ENCODE measurements at regions not wholly inside any gene's neighbourhood (a gene's known extent, or its start where the extent isn't known, plus 50 kb on each side); places are given as distances from the start of the nearest gene placed in this dataset.

GRCh38 chr4:162640152-162640551, 476.4 kb upstream of the FSTL5 start:
- DNase-seq (ENCODE audit: low spot score): no peak

- no peak for DNase-seq (ENCODE audit: low spot score)
Measured at GRCh38 chr4:162634390-162634789, 470.6 kb upstream of the FSTL5 start.

- no peak for DNase-seq (ENCODE audit: low spot score)
Measured at GRCh38 chr4:162622664-162623063, 458.9 kb upstream of the FSTL5 start.

GRCh38 chr4:162610116-162610515, 446.3 kb upstream of the FSTL5 start:
- no peak for DNase-seq (ENCODE audit: low spot score)

GRCh38 chr4:162586266-162586665, 422.5 kb upstream of the FSTL5 start:
- no peak for DNase-seq (ENCODE audit: low spot score)

GRCh38 chr4:162582180-162582579, 418.4 kb upstream of the FSTL5 start:
- no peak for DNase-seq (ENCODE audit: low spot score)

GRCh38 chr4:162565730-162566129, 401.9 kb upstream of the FSTL5 start:
- DNase-seq (ENCODE audit: low spot score): no peak

GRCh38 chr4:162560073-162560472, 396.3 kb upstream of the FSTL5 start:
- no peak for DNase-seq (ENCODE audit: low spot score)

DNA sequence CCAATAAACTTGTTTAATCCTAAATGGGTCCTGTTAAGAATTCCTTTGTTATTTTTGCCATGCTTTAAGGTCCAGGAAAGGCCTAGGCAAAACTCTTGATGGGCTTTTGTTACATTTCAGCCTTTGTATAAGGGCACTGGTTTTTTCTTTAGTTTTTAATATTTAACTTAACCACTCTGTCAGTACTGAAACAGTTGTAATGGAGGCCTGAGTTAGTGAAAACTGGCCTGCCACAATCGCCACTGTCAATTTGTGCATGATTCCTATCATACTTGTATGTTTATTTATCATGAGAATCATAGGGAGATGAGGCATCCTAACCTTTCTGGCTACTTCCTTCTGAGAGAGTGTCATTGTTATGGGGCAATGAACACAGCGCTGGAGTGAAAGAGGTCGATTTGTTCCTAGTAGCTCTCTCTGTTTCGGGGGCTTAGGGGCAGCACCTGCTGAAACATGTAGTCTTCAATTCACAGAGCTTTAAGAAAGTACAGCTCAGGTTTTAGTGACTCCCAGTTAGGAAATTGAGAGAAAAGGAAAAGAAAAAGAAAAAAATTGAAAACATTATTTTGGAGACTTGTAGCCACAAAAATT, 393.8 kb upstream of the FSTL5 start:
- DNase-seq (ENCODE audit: low spot score): no peak

DNA sequence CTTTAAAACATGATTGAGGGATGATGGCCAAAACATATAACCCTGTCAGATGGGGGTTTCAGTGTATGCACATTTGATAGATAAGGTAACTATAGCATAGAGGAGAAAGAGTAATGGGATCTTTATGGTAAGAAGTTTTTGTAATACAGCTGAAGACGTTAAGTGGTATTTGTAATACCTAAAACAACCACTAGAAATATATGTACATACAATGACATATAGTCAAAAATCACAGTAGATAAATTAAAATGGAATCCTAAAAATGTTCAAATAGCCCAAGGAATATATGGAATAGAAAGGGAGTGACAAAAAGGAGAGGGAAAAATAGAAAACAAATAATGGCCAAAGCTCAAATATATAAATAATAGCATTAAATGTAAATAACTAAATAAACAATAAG, 371.3 kb upstream of the FSTL5 start:
- no peak for DNase-seq (ENCODE audit: low spot score)

DNA sequence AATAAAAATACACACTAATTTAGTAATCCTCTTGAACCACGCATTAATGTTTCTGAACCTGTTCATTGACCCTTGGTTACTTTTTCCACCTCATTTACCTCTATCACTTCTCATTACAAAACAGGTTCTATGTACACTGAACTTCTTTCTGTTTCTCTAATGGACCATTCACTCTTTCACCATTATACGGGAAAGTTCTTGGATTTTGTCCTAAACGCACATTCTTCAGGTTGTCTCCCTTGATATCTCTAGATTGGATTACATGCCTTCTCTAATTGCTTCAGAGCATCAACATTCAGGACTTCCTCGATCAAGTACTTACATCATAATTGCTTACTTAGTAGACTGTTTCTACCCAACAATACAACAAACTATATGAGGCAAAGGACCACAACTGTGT, 359.4 kb upstream of the FSTL5 start:
- no peak for DNase-seq (ENCODE audit: low spot score)

DNA sequence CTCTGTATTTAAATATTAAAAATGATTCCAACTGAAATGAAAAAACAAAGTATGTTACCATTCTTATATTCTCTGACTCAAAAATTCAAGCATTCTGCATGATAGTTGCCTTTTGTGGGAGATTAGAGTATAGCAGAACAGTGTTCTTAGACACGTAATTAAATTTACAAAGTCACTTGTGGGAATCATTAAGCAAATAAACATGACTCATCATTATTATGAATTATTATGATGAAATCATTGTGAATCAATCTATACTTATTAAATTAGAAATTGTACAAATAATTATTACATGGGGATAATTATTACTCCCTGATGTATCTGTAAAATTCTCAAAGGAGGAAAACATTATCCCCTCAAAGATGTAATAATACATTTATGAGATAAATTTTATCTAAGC, 358.9 kb upstream of the FSTL5 start:
- no peak for DNase-seq (ENCODE audit: low spot score)

DNA sequence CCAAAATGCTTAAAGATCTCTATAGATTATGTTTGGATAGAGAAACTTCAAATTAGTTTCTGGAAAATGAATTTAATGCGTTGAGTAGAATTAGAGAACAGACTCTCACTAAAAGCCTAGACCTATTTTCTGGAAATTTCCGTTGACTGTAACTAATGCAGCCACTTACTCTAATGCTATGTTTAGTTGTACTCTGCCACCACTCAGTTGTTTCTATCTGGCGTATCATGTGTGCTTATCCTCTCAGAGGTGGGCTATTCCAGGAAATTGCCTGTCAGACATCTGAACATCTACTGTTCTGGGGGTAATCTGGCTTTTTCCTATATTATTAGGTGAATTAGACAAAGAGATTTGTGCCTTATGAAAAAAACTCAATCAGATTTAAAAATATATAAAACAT, 347.1 kb upstream of the FSTL5 start:
- DNase-seq (ENCODE audit: low spot score): no peak

GRCh38 chr4:162510115-162510514, 346.3 kb upstream of the FSTL5 start:
- no peak for DNase-seq (ENCODE audit: low spot score)

GRCh38 chr4:162509333-162509732, 345.5 kb upstream of the FSTL5 start:
- no peak for DNase-seq (ENCODE audit: low spot score)

GRCh38 chr4:162506253-162506652, 342.5 kb upstream of the FSTL5 start:
- no peak for DNase-seq (ENCODE audit: low spot score)

DNA sequence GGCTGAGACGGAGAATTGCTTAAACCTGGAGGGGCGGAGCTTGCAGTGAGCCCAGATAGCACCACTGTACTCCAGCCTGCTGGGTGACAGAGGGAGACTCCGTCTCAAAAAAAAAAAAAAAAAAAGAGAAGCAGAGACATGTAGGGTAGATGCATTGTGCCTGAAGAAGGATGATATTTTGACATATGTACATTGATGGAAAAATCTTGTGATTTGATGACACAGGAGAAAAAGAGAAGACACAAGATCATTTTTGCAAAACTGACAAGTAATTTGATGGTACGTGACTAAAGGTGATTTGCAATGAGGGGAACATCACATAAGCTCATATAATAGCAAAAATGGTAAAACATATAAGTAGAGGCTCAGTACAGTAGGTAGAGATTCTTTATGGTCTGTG, 340.1 kb upstream of the FSTL5 start:
- DNase-seq (ENCODE audit: low spot score): no peak

GRCh38 chr4:162502109-162502508, 338.3 kb upstream of the FSTL5 start:
- no peak for DNase-seq (ENCODE audit: low spot score)

GRCh38 chr4:162499478-162499877, 335.7 kb upstream of the FSTL5 start:
- DNase-seq (ENCODE audit: low spot score): no peak

DNA sequence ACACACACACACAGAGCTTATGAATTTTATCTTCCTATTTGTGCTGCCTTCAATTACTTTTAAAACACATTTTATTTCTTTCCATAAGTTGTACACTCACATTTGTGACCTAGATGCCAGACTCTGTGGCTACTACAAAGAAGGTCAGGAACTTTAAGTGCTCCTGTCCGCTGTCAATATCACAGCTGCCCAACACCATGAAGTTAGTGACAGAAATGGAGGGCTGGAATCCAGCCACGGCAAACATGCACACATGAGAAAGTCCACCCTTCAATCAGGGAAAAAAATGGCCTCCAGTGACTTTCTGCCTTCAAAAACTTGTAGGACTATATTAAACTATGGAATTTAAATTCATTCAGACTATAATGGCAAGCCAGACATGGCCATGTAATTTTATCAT, 334.4 kb upstream of the FSTL5 start:
- DNase-seq (ENCODE audit: low spot score): no peak

DNA sequence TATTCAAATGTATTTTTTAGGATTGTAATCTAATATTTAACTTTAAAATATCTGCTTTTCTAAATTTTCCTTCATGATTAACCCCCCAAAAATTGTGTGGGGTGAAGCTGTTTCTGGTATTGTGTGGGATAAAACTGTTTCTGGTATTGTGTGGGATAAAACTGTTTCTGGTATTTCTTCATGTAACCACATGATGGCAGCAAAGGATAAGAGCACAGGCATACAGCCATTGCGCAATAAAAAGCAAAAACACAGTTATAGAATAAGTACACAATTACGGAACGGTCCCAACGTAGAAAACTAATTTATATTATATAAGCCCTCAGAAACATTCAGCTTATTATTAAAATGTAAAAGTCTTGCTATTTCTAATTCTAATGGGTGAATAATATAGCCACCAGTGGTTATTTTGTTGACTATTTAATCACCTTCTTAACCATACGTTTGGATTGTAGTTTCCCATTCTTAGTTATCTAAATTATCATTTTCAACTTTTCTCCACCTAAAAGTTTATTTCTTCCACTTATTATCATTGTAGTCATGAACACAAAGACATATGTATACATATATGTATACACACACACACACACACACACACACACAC, 333.9 kb upstream of the FSTL5 start:
- DNase-seq (ENCODE audit: low spot score): peak; percentile 68

DNA sequence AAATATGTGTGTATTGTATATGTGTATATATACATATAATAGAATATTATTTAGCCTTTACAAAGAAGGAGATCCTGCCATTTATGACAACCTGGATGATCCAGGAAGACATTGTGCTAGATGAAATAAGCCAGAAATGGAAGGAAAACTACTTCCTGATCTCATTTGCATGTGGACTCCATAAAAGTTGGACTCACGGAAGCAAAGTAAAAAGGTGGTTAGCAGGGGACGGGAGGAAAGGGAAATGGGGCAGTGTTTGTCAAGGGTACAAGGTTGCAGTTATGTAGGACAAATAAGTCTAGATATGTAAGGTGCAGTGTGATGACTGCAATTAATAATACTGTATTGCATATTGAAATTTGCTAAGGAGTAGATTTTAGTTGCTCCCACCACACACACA, 331.1 kb upstream of the FSTL5 start:
- DNase-seq (ENCODE audit: low spot score): no peak

DNA sequence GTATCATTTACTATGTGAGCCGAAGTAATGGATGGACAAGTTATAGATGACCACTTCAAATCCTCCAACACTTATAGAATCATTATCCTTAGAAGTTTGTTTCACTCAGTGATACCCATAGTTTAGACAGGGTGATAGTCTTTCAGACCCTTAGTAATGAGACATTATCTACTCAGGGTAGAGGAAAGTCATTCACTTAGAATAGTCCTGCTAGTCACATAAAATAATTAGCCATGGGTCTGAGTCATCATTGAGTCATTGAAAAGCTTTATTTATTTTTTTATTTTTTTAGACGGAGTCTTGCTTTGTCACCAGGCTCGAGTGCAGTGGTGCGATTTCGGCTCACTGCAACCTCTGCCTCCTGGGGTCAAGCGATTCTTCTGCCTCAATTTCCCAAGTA, 321.7 kb upstream of the FSTL5 start:
- DNase-seq (ENCODE audit: low spot score): no peak

GRCh38 chr4:162475246-162475645, 311.4 kb upstream of the FSTL5 start:
- DNase-seq (ENCODE audit: low spot score): no peak

All from Ammon's horn (tissue), 1 donor.